ENCODE measurements at regions not wholly inside any gene's neighbourhood (a gene's known extent, or its start where the extent isn't known, plus 50 kb on each side); places are given as distances from the start of the nearest gene placed in this dataset.

DNA sequence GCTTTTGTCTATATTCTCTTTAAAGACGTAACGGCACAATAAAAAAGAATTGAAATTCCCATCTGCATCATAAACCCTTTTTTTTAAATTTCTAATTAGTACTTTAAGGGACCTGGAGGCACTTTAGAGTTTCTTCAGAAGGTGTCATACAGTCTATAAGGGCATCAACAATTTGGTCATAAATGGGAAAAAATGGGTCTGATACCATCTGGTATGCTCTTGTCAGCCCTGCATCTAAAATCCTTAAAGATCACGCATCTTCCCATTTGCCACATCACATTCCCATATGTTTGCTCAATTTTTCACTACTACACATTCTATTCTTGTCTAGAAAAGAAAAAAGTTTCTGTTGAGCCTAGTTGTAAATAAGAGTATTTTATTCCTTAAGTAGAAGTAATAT, 53.8 kb downstream of the COX7C start:
- Histone ChIP-seq H3K4me3 (ENCODE audit: low read length) (no peak overlapping the region), H3K27me3 (ENCODE audit: control insufficient read depth, insufficient read depth, low read length) (no peaks in the 10 kb centered on the region), H3K36me3 (ENCODE audit: control insufficient read depth, insufficient read depth, low read length) (no peaks in the 10 kb centered on the region), H3K9me3 (replicated peaks; ENCODE audit: control insufficient read depth, low read depth, low read length) (no peaks in the 10 kb centered on the region), H3K4me1 (ENCODE audit: control insufficient read depth, insufficient read depth, low read length) (no peaks in the 10 kb centered on the region), H3K27ac (ENCODE audit: low read length) (no peak overlapping the region)
- no CpG with 5 or more reads among the region's 3 CpGs for WGBS (ENCODE audit: insufficient coverage)
- no peak for DNase-seq

GRCh38 chr5:86674069-86674468, 56.3 kb downstream of the COX7C start:
- Histone ChIP-seq H3K9me3 (replicated peaks; ENCODE audit: control insufficient read depth, low read depth, low read length) (no peaks in the 10 kb centered on the region), H3K36me3 (ENCODE audit: control insufficient read depth, insufficient read depth, low read length) (no peaks in the 10 kb centered on the region), H3K27me3 (ENCODE audit: control insufficient read depth, insufficient read depth, low read length) (no peaks in the 10 kb centered on the region), H3K4me1 (ENCODE audit: control insufficient read depth, insufficient read depth, low read length) (no peaks in the 10 kb centered on the region), H3K4me3 (ENCODE audit: low read length) (no peak overlapping the region), H3K27ac (ENCODE audit: low read length) (no peak overlapping the region)
- DNase-seq, result no peak
- WGBS (ENCODE audit: insufficient coverage), result no CpG with 5 or more reads among the region's 4 CpGs

DNA sequence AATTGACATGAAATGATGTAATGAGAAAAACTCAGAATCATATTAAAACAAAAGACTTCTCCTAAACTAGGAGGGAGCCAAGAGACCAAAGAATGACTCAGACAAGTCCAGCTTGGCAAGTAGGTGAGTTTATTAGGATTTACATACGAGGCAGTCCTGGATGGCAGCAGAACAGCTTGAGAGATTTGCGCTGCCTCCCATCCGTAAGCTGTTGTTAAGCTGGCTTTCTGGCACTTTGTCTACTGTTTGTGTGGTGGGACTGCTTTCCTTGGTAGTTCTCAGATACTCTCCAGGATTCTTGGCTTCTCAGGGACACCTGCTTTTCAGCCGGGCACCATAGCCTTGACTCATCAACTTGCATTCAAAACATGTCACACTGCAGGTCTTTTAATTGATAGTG, 57.6 kb downstream of the COX7C start:
- Histone ChIP-seq H3K9me3 (replicated peaks; ENCODE audit: control insufficient read depth, low read depth, low read length) (no peaks in the 10 kb centered on the region), H3K4me1 (ENCODE audit: control insufficient read depth, insufficient read depth, low read length) (no peaks in the 10 kb centered on the region), H3K27me3 (ENCODE audit: control insufficient read depth, insufficient read depth, low read length) (no peaks in the 10 kb centered on the region), H3K36me3 (ENCODE audit: control insufficient read depth, insufficient read depth, low read length) (no peaks in the 10 kb centered on the region), H3K27ac (ENCODE audit: low read length) (no peak overlapping the region), H3K4me3 (ENCODE audit: low read length) (no peak overlapping the region)
- DNase-seq, result no peak
- 40% methylated on average over 1 of the region's 4 CpGs for WGBS (ENCODE audit: insufficient coverage)

GRCh38 chr5:86679529-86679928, 61.8 kb downstream of the COX7C start:
- H3K9me3 ChIP-seq (replicated peaks; ENCODE audit: control insufficient read depth, low read depth, low read length), result no peaks in the 10 kb centered on the region
- peak; percentile 59 for DNase-seq
- no peaks in the 10 kb centered on the region for H3K4me1 ChIP-seq (ENCODE audit: control insufficient read depth, insufficient read depth, low read length)
- no peak overlapping the region for H3K27ac ChIP-seq (ENCODE audit: low read length)
- 0% methylated on average over 1 of the region's 1 CpG for WGBS (ENCODE audit: insufficient coverage)
- no peaks in the 10 kb centered on the region for H3K27me3 ChIP-seq (ENCODE audit: control insufficient read depth, insufficient read depth, low read length)
- no peaks in the 10 kb centered on the region for H3K36me3 ChIP-seq (ENCODE audit: control insufficient read depth, insufficient read depth, low read length)
- H3K4me3 ChIP-seq (ENCODE audit: low read length), result no peak overlapping the region

DNA sequence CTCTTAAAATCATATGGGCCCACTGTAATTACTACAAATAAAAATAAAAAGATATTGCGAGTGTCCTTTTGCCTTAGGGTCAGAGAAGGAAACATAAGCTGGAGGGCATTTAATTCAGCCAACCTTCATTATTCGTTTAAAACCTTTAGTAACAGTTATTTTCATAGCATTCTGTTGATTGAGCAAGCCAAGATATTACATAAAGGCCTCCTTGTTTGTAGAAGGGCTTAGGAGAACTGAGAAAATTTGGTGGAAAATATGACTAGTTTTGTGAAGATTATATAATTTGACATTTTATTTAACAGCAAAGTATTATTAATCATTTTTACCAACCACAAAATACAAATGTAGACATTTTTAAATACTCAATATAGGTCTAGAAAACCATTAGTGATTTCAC, 62.2 kb downstream of the COX7C start:
- H3K4me1 ChIP-seq (ENCODE audit: control insufficient read depth, insufficient read depth, low read length), result no peaks in the 10 kb centered on the region
- WGBS (ENCODE audit: insufficient coverage), result no CpG with 5 or more reads among the region's 2 CpGs
- H3K27ac ChIP-seq (ENCODE audit: low read length), result no peak overlapping the region
- no peaks in the 10 kb centered on the region for H3K36me3 ChIP-seq (ENCODE audit: control insufficient read depth, insufficient read depth, low read length)
- DNase-seq, result no peak
- H3K9me3 ChIP-seq (replicated peaks; ENCODE audit: control insufficient read depth, low read depth, low read length), result no peaks in the 10 kb centered on the region
- no peak overlapping the region for H3K4me3 ChIP-seq (ENCODE audit: low read length)
- no peaks in the 10 kb centered on the region for H3K27me3 ChIP-seq (ENCODE audit: control insufficient read depth, insufficient read depth, low read length)

- no CpG with 5 or more reads among the region's 2 CpGs for WGBS (ENCODE audit: insufficient coverage)
- Histone ChIP-seq H3K36me3 (ENCODE audit: control insufficient read depth, insufficient read depth, low read length) (no peaks in the 10 kb centered on the region), H3K4me3 (ENCODE audit: low read length) (no peak overlapping the region), H3K4me1 (ENCODE audit: control insufficient read depth, insufficient read depth, low read length) (no peaks in the 10 kb centered on the region), H3K27ac (ENCODE audit: low read length) (no peak overlapping the region), H3K27me3 (ENCODE audit: control insufficient read depth, insufficient read depth, low read length) (no peaks in the 10 kb centered on the region), H3K9me3 (replicated peaks; ENCODE audit: control insufficient read depth, low read depth, low read length) (no peaks in the 10 kb centered on the region)
- DNase-seq, result no peak
Measured at GRCh38 chr5:86684222-86684621, 66.5 kb downstream of the COX7C start.

DNA sequence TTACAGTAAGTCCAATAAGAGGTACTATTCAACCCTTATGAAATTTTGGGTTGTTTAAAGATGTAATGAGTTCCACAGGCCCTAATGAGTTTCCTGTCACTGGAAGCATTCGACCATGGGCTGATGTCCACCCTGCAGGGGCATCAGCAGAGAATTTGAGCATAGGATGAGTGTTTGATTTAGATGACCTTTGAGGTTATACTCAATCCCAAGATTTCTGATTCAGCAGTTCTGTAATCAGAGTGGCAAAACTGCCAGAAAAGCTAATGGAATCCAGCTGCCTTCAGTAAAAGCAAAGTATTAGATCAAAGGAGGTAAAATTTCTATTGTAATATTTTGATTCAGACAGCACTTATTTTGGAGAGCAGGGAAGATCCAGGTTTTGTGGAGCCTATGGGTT, 68.3 kb downstream of the COX7C start:
- no peaks in the 10 kb centered on the region for H3K36me3 ChIP-seq (ENCODE audit: control insufficient read depth, insufficient read depth, low read length)
- H3K27me3 ChIP-seq (ENCODE audit: control insufficient read depth, insufficient read depth, low read length), result no peaks in the 10 kb centered on the region
- H3K4me1 ChIP-seq (ENCODE audit: control insufficient read depth, insufficient read depth, low read length), result no peaks in the 10 kb centered on the region
- no peak overlapping the region for H3K4me3 ChIP-seq (ENCODE audit: low read length)
- WGBS (ENCODE audit: insufficient coverage), result 29% methylated on average over 1 of the region's 1 CpG
- no peak for DNase-seq
- H3K27ac ChIP-seq (ENCODE audit: low read length), result no peak overlapping the region
- no peaks in the 10 kb centered on the region for H3K9me3 ChIP-seq (replicated peaks; ENCODE audit: control insufficient read depth, low read depth, low read length)

DNA sequence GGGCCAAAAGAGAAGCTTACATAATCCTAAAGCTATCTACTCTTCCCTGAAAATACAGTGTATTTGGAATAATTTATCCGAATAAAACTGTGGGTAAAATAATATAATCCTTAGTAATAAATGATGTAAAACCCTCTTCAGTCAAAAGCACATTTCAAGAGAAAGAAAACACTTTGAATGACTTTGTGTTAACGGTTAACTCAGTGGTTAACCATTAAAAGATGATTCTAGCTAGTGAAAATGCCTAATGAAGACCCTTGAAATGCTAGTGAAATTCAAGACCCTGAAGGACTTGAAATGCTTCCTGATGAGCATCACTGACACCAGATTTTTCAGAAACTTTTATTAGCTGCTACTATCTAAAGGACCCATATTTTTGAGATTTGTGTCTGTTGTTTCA, 70.7 kb downstream of the COX7C start:
- 100% methylated on average over 1 of the region's 2 CpGs for WGBS (ENCODE audit: insufficient coverage)
- DNase-seq, result no peak
- no peaks in the 10 kb centered on the region for H3K36me3 ChIP-seq (ENCODE audit: control insufficient read depth, insufficient read depth, low read length)

DNA sequence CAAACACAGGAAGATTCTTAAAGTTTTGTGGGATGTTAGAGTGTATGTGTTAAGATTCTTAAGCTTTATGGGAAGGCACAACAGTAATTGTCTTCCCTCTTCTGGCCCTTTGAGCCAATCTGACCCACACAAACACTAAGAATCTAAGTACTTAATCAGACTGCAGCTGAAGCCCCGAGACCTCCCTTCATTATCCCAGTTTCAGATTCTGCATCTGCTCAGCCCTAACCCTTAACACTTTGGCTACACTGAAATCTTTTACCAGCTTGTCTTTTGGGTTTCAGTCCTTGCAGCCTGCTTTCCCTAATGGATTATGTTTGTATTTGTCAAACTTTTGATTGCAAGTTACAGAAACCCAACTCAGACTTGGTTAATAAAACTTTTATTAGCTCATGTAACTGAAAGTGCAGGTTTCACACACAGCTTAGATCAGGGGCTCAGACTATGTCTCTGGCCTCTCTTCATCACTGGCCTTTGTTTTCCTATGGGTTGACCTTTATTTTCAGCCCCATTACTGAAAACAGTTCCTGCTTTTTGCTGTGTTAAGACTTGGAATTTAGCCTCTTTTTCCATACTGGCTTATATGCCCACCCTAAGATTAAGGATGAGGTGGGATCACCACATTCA, 71.5 kb downstream of the COX7C start:
- no peaks in the 10 kb centered on the region for H3K27me3 ChIP-seq (ENCODE audit: control insufficient read depth, insufficient read depth, low read length)
- no CpG with 5 or more reads among the region's 1 CpG for WGBS (ENCODE audit: insufficient coverage)
- no peaks in the 10 kb centered on the region for H3K36me3 ChIP-seq (ENCODE audit: control insufficient read depth, insufficient read depth, low read length)
- no peak overlapping the region for H3K4me3 ChIP-seq (ENCODE audit: low read length)
- H3K27ac ChIP-seq (ENCODE audit: low read length), result no peak overlapping the region
- no peaks in the 10 kb centered on the region for H3K4me1 ChIP-seq (ENCODE audit: control insufficient read depth, insufficient read depth, low read length)
- no peak for DNase-seq
- H3K9me3 ChIP-seq (replicated peaks; ENCODE audit: control insufficient read depth, low read depth, low read length), result no peaks in the 10 kb centered on the region

More for the DNA sequence above, 70.7 kb downstream of the COX7C start:
- no peak overlapping the region for H3K4me3 ChIP-seq (ENCODE audit: low read length)
- H3K27me3 ChIP-seq (ENCODE audit: control insufficient read depth, insufficient read depth, low read length), result no peaks in the 10 kb centered on the region
- no peaks in the 10 kb centered on the region for H3K9me3 ChIP-seq (replicated peaks; ENCODE audit: control insufficient read depth, low read depth, low read length)
- no peak overlapping the region for H3K27ac ChIP-seq (ENCODE audit: low read length)
- no peaks in the 10 kb centered on the region for H3K4me1 ChIP-seq (ENCODE audit: control insufficient read depth, insufficient read depth, low read length)

- WGBS (ENCODE audit: insufficient coverage), result no CpG with 5 or more reads among the region's 1 CpG
Measured at GRCh38 chr5:86709157-86709881, 91.6 kb downstream of the COX7C start.

More at GRCh38 chr5:86709157-86709881, 91.6 kb downstream of the COX7C start:
- Histone ChIP-seq H3K4me1 (ENCODE audit: control insufficient read depth, insufficient read depth, low read length) (no peaks in the 10 kb centered on the region), H3K36me3 (ENCODE audit: control insufficient read depth, insufficient read depth, low read length) (no peaks in the 10 kb centered on the region), H3K4me3 (ENCODE audit: low read length) (no peak overlapping the region), H3K27me3 (ENCODE audit: control insufficient read depth, insufficient read depth, low read length) (no peaks in the 10 kb centered on the region), H3K27ac (ENCODE audit: low read length) (no peak overlapping the region), H3K9me3 (replicated peaks; ENCODE audit: control insufficient read depth, low read depth, low read length) (no peaks in the 10 kb centered on the region)
- DNase-seq, result no peak
